ENCODE measurements at regions not wholly inside any gene's neighbourhood (a gene's known extent, or its start where the extent isn't known, plus 50 kb on each side); places are given as distances from the start of the nearest gene placed in this dataset.
"Not testable (repeated sequence)": the region's sequence is repeated elsewhere in the genome, so short reads cannot be mapped to it uniquely, and the experiment has no call there.

- no peak overlapping the region for H3K4me3 ChIP-seq (ENCODE audit: low read depth, low read length)
- no peak for TF ChIP-seq CTCF (IDR thresholded peaks at IDR 0.05; ENCODE audit: low read depth, low read length)
These were observed 138.3 kb downstream of the TMEM121 start for GRCh38 chr14:105664691-105665090.

GRCh38 chr14:105665247-105665950 is 139.0 kb downstream of the TMEM121 start:
- H3K4me3 ChIP-seq (ENCODE audit: low read depth, low read length): no peak overlapping the region
- TF ChIP-seq CTCF (IDR thresholded peaks at IDR 0.05; ENCODE audit: low read depth, low read length): no peak

DNA sequence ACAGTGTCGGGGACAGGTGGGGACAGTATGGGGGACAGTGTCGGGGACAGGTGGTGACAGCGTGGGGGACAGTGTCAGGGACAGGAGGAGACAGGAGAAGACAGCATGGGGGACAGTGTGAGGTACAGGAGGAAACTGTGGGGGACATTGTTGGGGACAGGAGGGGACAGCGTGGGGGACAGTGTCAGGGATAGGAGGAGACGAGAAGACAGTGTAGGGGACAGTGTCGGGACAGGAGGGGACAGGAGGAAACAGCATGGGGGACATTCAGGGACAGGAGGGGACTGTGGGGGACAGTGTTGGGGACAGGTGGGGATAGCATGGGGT is 139.5 kb downstream of the TMEM121 start:
- H3K4me3 ChIP-seq (ENCODE audit: low read depth, low read length): no peak overlapping the region
- no peak for TF ChIP-seq CTCF (IDR thresholded peaks at IDR 0.05; ENCODE audit: low read depth, low read length)

GRCh38 chr14:105666420-105666819 is 140.0 kb downstream of the TMEM121 start:
- TF ChIP-seq CTCF (IDR thresholded peaks at IDR 0.05; ENCODE audit: low read depth, low read length): no peak
- H3K4me3 ChIP-seq (ENCODE audit: low read depth, low read length): no peak overlapping the region

DNA sequence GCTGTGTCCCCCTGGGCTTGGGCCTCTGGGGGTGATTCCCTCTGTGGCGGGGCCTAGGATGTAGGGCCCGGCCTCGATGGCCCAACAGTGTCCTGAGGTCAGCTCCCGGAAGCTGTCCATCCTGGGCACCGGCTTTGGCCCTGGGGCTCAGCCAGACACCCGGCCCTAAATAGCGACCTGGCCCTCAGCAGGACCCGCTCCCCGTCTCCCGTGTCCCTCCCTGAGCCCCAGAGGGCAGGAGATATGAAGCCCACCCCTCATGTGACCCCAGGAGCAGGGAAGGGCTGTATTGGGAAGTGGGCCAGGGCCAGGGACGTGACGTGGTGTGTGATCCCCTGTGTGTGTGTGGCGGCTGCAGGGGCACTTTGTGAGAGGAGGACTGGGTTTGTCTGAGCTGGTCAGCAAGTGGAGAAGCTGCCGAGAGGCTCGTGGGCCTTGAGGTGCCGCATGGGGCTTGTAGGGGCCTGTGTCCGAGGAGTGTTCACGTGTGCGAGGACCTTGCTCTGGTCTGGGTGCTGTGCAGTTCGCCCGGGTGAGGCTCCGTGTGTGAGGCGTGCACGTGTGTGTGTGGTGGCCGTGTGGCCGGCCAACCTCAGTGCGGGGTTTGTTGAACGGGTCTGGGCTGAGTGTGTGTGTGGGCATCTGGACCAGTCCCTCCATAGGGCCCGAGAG is 140.7 kb downstream of the TMEM121 start:
- H3K4me3 ChIP-seq (ENCODE audit: low read depth, low read length): not testable (repeated sequence)

DNA sequence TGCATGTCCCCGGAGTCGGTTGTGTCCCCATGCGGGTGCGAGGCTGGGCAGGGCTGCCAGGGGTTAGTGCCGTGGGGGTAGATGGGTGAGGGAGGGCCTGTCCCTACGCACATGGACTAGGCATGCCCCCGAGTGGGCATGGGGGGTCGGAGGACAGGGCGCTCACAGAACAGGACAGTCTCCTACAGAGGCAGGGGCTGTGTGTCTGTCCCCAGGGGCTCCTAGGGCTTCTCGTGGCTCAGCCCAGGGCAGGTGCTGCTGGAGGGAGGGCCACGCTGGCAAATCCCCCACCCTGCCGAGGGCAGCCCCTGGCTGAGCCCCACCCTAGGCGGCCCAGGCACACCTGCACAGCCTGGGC is 141.3 kb downstream of the TMEM121 start:
- not testable (repeated sequence) for H3K4me3 ChIP-seq (ENCODE audit: low read depth, low read length)

- not testable (repeated sequence) for H3K4me3 ChIP-seq (ENCODE audit: low read depth, low read length)
These were observed 141.6 kb downstream of the TMEM121 start for GRCh38 chr14:105668021-105668420.

- not testable (repeated sequence) for H3K4me3 ChIP-seq (ENCODE audit: low read depth, low read length)
These were observed 142.3 kb downstream of the TMEM121 start for GRCh38 chr14:105668471-105669230.

- not testable (repeated sequence) for H3K4me3 ChIP-seq (ENCODE audit: low read depth, low read length)
These were observed 142.8 kb downstream of the TMEM121 start for GRCh38 chr14:105669231-105669610.

GRCh38 chr14:105669646-105670045 is 143.3 kb downstream of the TMEM121 start:
- not testable (repeated sequence) for H3K4me3 ChIP-seq (ENCODE audit: low read depth, low read length)

GRCh38 chr14:105672450-105673200 is 146.2 kb downstream of the TMEM121 start:
- H3K4me3 ChIP-seq (ENCODE audit: low read depth, low read length): not testable (repeated sequence)

- H3K4me3 ChIP-seq (ENCODE audit: low read depth, low read length): not testable (repeated sequence)
These were observed 149.1 kb downstream of the TMEM121 start for GRCh38 chr14:105675433-105675832.

GRCh38 chr14:105675905-105676670 is 149.7 kb downstream of the TMEM121 start:
- H3K4me3 ChIP-seq (ENCODE audit: low read depth, low read length): not testable (repeated sequence)

GRCh38 chr14:105678057-105678456 is 151.7 kb downstream of the TMEM121 start:
- not testable (repeated sequence) for H3K4me3 ChIP-seq (ENCODE audit: low read depth, low read length)
